ENCODE measurements at regions not wholly inside any gene's neighbourhood (a gene's known extent, or its start where the extent isn't known, plus 50 kb on each side); places are given as distances from the start of the nearest gene placed in this dataset.
A peak's percentile ranks its signal among the peaks of the same experiment; 100 is the strongest.

DNA sequence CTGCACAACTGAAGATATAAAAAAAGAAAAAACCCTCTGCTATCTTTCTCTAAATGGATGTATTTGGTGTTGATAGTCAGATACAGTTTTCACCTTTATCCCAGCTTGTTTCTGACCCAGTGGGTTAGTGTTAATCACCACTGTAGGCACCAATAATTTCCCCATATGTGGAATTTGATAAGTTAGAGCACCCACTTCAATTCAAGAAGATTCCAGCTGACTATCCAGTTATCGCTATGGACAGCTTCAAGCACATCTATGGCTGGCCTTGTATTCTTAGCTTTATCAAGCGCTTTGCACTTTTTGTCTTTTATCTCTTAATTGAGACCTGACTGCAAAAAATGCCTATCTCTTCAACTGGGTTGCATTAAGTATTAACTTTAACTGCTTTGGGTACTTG is 200.4 kb downstream of the NR4A2 start:
- no peak for DNase-seq (ENCODE audit: low read depth)
- TF ChIP-seq, protein P1, sequence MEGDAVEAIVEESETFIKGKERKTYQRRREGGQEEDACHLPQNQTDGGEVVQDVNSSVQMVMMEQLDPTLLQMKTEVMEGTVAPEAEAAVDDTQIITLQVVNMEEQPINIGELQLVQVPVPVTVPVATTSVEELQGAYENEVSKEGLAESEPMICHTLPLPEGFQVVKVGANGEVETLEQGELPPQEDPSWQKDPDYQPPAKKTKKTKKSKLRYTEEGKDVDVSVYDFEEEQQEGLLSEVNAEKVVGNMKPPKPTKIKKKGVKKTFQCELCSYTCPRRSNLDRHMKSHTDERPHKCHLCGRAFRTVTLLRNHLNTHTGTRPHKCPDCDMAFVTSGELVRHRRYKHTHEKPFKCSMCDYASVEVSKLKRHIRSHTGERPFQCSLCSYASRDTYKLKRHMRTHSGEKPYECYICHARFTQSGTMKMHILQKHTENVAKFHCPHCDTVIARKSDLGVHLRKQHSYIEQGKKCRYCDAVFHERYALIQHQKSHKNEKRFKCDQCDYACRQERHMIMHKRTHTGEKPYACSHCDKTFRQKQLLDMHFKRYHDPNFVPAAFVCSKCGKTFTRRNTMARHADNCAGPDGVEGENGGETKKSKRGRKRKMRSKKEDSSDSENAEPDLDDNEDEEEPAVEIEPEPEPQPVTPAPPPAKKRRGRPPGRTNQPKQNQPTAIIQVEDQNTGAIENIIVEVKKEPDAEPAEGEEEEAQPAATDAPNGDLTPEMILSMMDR (IDR thresholded peaks at IDR 0.05; ENCODE audit: insufficient read depth, low read length), result no peak
- no peak overlapping the region for H3K4me3 ChIP-seq (ENCODE audit: low read depth, low read length)

DNA sequence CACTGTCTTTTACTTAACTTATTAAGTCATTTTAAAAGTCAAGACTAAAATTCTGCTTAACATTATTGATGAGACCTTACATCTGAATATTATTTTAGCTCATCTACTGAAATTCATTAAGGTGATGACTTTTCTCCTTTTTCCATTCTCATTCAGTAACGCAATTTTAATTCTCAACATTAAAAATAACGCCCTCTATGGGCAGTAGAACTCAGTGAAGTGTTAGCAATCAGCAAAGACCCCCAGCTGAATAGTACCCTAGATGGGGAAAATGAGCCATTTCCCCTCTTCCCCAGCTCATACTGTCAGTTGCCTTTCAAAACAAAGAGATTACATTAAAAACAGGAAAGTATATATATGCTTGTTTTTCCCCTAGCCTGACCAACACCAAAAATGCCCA is 203.3 kb downstream of the NR4A2 start:
- no peak for DNase-seq (ENCODE audit: low read depth)

DNA sequence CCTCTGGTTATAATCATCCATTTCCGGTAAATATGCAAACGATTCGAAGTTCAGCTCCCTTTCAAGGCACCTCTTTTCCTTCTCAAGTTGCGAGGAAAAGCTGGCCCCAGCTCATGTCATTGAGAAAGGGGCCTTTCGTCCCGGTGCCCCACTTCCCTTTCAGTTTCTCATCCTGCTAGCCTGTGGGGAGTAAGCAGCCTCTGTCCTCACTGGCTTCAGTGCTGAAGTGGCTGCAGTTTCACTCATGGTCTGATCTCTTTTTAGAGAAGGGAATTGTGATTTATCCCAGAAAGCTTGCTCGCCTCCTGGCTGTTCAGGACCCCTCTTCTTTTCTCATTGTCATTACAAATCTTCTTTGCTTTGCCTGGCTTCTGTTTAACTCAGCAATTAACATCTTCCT is 207.5 kb downstream of the NR4A2 start:
- TF ChIP-seq, protein P1 (IDR thresholded peaks at IDR 0.05; ENCODE audit: insufficient read depth, low read length), result no peak
- no peak for DNase-seq (ENCODE audit: low read depth)

More for the DNA sequence above, 203.3 kb downstream of the NR4A2 start:
- no peak overlapping the region for H3K4me3 ChIP-seq (ENCODE audit: low read depth, low read length)
- TF ChIP-seq, protein P1 (IDR thresholded peaks at IDR 0.05; ENCODE audit: insufficient read depth, low read length), result no peak

DNA sequence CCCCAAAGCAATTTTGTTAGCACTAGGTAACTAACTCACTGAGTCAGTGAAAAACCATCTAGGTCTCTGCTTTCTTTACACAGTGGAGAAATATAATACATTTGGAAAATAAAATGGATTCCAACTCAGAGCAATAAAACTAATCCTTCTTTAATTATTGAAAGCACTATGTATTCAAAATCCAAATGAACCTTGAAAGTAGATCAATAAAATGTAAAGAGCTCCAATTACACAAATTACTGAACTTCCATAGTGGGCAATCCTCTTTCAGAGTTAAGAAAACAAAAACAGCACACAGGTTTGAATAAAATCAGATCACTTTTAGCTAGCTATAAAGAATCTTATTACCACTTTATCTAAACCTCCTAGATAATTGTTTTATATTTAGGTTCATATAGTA is 208.1 kb downstream of the NR4A2 start:
- no peak for DNase-seq (ENCODE audit: low read depth)
- TF ChIP-seq, protein P1 (IDR thresholded peaks at IDR 0.05; ENCODE audit: insufficient read depth, low read length), result no peak
- no peak overlapping the region for H3K4me3 ChIP-seq (ENCODE audit: low read depth, low read length)

More for the DNA sequence above, 207.5 kb downstream of the NR4A2 start:
- H3K4me3 ChIP-seq (ENCODE audit: low read depth, low read length), result no peak overlapping the region

DNA sequence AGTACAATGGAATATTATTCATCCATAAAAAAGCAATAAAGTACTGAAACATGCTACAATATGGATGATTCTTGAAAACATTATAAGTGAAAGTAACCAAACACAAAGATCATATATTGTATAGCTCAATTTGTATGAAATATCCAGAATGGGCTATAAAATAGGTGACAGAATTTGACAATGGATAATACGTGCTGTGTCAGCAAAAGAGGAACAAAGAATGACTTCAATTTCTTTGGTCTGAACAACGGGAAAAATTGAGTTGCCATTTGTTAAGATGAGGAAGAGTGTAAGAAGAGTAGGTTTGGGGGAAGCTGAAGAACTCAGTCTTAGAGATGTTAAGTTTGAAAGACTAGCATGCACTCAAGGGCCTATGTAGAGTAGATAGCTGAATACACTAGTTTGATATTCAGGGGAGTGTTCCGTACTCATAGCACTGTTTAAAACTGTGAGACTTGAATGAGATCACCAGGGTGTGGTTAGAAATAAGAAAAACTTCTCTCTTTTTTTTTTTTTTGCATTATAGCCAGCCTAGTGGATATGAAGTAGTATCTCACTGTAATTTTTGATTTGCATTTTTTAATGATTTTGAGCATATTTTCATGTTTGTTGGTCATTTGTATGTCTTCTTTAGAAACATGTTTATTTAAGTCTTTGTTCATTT is 213.6 kb downstream of the NR4A2 start:
- TF ChIP-seq, protein P1 (IDR thresholded peaks at IDR 0.05; ENCODE audit: insufficient read depth, low read length), result no peak
- DNase-seq (ENCODE audit: low read depth), result peak; percentile 8
- H3K4me3 ChIP-seq (ENCODE audit: low read depth, low read length), result no peak overlapping the region

DNA sequence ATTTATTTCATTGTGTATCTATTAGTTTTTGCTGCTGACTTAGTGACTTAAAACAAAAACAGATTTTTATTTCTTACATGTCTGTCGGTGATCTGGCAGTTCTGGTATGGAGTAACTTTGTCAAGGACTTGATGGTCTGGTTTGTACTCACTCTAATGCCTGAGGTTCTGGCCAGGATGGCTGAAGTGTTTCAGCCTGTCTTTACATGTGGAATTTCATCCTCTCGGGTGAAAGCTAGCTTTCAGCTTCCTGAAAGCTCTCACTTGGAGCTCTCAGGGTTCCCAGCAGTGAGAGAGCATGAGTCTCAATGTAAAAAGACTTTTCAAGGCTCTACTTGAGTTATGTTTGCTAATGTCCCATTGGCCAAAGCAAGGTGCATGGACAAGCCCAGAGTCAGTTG is 216.4 kb downstream of the NR4A2 start:
- TF ChIP-seq, protein P1 (IDR thresholded peaks at IDR 0.05; ENCODE audit: insufficient read depth, low read length), result no peak
- H3K4me3 ChIP-seq (ENCODE audit: low read depth, low read length), result no peak overlapping the region
- DNase-seq (ENCODE audit: low read depth), result peak; percentile 14

DNA sequence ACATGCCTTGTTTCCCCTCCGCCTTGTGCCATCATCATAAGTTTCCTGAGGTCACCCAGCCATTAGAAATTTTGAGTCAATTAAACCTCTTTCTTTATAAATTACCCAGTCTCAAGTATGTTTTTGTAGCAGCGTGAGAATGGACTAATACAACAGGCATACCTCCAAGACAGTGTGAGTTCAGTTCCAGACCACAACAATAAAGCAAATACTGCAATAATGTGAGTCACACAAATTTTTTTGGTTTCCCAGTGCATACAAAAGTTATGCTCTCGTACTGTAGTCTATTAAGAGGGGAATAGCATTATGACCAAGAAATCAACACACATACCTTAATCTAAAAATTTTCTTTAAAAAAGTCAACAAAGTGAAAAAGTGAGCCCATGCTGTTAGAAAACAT is 217.2 kb downstream of the NR4A2 start:
- DNase-seq (ENCODE audit: low read depth), result peak; percentile 73
- no peak overlapping the region for H3K4me3 ChIP-seq (ENCODE audit: low read depth, low read length)
- TF ChIP-seq, protein P1 (IDR thresholded peaks at IDR 0.05; ENCODE audit: insufficient read depth, low read length), result no peak
